ENCODE measurements at regions not wholly inside any gene's neighbourhood (a gene's known extent, or its start where the extent isn't known, plus 50 kb on each side); places are given as distances from the start of the nearest gene placed in this dataset.
"Not testable (repeated sequence)": the region's sequence is repeated elsewhere in the genome, so short reads cannot be mapped to it uniquely, and the experiment has no call there.

DNA sequence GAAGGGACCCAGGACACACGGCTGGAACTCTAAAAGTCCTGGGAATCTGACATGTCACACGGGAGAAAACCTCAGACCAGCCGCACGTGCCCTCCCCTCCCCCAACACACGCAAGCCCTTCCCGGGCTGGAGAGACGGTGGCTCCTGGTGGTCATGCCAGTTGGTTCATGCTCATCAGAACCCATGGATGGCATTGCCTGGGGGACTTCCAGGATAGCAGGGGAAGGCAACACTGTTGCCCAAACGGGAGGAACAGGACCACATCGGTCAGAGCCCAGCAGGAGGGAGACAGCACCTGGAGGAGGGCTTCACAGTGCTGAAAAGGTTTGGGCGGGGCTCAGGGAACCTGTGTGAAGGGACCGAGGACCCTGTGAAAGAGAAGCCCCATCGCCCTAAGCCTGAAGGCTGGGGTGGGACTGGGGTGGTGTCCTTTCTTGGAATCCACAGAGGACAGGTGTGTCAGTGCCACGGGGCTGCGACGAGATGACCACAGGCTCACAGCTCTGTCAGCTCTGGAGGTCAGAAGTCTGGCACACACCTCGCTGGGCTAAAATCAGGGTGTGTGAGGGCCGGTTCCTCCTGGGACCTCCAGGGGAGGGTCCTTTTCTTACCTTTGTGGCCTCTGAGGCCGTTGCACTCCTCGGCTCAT, 151.7 kb upstream of the ZNF469 start:
- DNase-seq, result not testable (repeated sequence)

DNA sequence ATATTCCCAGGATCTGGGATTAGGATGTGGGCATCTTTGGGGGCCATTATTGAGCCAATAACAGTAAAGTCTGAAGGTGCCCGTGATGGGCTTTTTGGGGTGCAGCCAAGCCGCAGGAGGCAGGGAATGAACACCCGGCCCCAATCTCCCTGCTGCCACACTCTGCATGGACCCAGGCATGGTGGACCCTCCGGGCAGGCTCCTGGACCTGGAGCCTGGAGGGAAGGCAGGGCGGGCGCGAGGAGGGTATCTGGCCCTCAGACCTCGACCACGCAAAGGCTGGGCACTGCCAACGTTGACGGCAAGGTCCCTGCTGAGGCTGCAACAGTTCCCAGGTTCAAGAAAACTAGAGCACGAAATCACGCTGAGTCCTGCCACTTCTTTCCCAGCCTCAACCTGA, 150.9 kb upstream of the ZNF469 start:
- not testable (repeated sequence) for DNase-seq

DNA sequence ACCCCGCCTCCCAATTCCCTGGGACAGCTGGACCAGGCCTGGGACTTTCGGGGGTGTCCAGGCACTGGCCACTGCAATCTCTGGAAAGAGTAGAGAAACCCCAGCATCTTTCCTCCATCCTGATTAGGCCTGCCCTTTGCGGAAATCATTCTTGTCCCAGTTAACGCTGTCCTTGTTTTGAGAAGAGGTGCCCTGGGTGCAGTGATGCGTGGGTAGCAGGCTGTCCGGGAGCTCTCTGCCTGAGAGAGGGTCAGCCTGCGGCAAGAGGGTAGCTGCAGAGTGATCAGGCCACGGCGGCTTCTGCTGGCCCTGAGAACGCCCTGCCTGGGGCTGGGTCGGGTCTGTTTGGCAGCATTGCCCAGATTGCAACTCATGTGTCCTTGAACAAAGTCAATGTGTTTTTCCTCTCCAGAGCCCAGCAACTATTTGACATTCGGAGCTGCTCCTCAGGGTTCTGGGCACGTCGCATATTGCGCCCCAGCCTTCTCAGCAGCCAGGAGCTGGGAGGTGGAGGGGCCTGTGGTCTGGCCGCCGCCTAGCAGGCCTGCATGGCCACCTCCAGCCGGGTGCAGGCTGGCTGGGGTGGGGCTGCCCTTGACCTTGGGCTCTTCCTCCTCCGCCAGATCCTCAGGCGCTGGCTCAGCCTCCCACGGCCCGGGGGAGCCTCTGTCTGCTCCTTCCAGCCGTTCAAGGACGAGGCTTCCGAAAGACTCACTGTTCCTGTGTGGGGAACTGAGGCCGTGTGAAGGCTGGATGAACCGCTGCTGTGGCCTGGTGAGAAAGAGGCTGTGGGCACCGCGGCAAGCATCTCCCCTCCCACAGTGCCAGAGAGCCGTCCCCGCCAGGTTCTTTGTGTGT, 150.1 kb upstream of the ZNF469 start:
- not testable (repeated sequence) for DNase-seq

DNA sequence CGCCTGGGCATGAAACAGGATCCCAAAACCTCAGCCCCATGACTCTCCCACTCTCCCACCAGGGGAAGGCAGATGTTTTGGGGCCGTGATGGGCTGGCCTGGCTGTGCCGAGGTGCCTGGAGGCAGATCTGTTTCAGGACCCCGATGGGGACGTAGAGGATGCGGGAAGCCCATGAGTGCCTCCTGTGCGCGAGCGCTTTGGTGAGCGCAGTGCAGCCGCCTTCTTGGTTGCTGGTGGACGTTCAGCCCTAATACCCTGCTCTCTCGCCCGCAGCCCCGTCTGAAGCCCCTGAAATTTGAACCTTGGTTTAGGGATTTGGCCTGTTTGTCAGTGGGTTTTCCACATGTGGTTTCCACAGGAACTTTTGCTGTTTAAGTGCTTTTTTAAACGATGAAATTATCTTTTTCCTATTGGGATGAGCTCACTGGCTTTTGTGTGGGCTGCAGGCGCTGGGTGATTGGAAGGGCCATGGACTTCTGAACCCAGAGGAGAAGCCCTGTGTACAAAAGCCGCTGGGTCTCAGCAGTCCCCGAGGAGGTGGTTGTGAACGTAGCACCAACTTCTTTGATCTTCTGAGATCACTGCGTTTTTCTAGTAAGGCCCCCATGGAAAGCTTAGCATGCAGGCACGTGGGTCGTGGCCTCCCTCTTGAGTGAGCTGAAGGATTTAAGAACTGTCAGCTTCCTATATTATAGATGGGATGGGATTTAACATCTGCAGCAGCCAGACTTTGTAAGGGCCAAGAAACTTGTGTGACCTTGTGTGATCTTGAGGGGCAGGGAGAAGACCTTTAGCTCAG, 148.9 kb upstream of the ZNF469 start:
- DNase-seq, result not testable (repeated sequence)

DNA sequence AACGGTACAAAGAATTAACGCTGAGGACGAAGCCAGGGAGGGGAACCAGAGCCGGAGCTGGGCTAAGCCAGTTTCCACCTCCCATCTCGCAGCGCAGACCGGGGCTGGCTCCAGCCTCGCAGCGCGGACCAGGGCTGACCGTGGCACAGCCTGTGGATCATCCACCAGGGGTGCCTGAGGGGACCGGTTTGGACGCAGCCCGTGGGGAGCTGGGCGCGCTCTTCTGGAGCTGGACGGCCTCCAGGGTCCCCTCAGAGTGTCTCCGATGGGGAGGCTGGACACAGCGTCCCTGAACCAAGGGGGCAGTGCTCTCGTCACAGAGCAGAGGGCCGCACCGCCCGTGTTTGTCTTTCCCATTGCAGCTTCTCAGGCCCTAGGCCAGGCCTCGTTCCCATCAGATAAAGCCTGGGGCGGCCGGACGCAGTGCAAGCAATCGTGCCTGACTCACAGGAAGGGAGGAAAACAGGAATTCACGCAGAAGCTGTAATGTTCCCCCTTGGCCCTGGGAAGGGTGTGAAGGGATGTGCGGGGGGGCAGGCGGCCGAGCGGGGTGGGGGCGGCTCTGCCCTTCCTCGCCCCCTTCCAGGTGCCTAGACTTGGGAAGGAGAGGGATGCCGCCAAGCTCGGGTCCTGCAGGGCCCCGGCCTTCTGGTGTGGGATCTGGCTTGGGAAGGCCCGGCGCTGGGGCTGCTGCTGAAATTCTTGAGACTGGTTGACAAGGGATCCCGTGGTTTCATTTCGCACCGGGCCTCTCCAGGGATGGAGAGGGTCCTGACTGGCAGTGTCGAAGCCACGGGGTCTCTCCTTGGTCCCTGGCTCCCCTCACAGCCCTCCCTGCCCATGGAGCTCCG, 148.1 kb upstream of the ZNF469 start:
- not testable (repeated sequence) for DNase-seq

DNA sequence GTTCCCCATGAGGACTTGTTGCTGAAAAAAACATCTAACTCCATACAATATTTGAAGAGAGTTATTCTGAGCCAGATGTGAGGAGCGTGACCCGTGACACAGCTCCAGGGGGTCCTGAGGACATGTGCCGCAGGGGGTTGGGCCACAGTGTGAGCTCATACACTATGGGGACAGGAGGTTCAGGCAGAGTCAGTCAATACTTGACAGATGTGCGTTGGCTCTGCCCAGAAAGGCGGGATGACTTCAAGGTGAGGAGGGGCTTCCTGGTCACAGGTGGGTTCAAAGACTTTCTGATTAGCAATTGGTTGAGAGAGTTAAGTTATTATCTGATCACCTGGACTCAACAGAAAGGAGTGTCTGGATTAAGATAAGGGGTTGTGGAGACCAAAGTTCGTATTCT, 147.1 kb upstream of the ZNF469 start:
- DNase-seq, result not testable (repeated sequence)

DNA sequence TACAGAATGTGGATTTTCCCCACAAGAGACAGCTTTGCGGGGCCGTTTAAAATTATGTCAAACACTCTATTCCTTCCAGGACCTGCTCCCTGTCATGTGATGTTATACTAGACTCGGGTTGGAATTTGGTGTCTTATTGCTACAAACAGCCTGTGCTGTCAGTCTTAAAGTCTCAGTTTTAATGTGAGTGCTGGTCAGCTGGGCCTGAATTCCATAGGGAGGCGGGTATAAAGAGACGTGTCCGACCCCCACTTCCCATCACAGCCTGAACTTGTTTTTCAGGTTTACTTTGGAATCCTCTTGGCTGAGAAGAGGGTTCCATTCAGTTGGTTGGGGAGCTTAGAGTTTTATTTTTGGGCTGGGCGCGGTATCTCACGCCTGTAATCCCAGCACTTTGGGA, 146.5 kb upstream of the ZNF469 start:
- DNase-seq, result not testable (repeated sequence)

DNA sequence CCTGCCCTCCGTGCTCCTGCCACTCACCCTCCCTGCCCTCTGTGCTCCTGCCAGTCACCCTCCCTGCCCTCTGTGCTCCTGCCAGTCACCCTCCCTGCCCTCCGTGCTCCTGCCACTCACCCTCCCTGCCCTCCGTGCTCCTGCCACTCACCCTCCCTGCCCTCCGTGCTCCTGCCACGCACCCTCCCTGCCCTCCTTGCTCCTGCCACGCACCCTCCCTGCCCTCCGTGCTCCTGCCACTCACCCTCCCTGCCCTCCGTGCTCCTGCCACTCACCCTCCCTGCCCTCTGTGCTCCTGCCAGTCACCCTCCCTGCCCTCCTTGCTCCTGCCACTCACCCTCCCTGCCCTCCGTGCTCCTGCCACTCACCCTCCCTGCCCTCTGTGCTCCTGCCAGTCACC, 145.4 kb upstream of the ZNF469 start:
- not testable (repeated sequence) for DNase-seq

DNA sequence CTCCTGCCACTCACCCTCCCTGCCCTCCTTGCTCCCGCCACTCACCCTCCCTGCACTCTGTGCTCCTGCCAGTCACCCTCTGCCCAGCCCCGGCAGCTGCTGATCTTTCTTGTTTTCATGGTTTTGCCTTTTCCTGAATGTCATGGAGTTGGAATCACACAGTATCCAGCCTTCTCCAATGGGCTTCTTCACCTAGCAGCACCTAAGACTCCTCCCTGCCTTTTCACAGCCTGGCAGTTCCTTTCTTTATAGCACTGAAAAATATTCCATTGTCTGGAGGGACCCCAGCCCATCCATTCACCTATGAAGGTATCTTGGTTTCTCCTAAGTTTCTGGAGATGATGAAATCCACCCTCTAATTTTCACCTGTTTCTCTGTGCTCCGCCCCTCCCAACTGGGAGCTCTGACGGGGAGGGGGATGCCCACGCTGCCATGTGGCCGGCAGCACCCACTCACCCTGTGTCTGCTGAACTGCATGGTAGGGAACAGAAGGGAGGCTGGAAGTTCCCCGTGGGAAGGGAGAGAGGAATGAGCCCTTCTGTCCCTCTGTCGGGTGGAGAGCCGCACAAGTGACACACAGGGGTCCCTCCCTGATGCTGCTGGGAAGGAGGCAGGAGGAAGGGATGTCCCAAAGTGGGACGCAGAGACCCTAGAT, 144.9 kb upstream of the ZNF469 start:
- not testable (repeated sequence) for DNase-seq

DNA sequence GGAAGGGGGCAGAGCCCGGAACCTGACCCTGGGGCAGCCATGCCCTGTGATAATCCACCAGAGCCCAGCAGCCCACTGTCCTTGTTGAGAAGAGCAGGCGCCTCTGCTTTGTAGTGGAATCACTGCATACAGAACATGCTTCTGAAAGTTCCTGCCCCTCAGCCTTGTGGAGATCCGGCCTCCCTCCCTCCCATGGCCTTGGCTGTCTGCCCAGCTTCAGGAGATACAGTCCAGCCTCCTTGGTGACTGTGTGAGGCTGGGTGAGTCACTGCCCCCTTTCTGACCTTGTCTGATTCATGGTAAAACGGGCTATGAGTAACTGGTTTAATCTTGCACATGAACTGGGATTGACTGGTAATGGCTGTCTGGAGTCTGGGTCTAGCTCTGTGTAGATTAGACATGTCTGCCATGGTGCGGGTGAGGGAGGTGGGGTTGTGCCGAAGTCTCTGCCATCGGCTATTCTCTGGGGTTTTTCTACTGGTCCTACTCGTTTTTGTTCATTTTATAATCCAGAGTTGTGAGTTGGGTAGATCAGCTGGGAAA, 144.0 kb upstream of the ZNF469 start:
- peak; percentile 81 for DNase-seq

DNA sequence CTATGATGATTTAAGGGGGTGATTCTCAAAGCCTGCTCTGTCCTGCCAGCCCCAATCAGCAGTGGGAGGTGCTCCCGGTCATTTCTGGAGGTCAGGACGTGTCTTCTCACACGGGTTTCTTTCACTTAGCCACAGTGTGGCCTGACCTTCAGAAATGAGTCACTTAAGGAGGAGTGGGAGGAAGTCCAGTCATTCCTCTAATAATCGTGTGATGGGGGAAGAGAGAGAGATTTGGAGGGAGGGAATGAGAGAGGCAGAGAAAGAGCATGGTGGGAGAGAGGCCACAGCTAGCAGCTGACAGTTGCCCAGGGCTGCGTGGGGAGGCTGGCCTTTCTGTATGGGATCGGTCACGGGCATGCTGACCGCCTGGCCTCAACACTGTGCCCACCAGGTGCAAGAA, 142.6 kb upstream of the ZNF469 start:
- DNase-seq, result peak; percentile 37

DNA sequence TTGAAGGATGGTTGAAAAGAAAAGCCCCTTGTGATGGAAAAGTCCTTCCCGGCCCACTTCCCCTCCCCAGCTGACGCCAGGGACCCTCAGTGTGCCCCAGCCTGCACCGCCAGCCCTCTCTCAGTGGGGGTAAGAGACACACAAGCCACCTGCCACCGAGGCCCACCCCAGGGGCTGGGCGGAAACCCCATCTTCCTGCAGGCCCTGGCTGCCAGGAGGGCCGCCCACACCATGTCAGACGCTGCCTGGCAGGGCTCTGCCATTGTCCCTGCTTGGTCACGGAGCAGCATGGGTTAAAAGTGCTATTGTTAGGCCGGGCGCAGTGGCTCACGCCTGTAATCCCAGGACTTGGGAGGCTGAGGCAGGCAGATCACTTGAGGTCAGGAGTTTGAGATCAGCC, 142.0 kb upstream of the ZNF469 start:
- not testable (repeated sequence) for DNase-seq

DNA sequence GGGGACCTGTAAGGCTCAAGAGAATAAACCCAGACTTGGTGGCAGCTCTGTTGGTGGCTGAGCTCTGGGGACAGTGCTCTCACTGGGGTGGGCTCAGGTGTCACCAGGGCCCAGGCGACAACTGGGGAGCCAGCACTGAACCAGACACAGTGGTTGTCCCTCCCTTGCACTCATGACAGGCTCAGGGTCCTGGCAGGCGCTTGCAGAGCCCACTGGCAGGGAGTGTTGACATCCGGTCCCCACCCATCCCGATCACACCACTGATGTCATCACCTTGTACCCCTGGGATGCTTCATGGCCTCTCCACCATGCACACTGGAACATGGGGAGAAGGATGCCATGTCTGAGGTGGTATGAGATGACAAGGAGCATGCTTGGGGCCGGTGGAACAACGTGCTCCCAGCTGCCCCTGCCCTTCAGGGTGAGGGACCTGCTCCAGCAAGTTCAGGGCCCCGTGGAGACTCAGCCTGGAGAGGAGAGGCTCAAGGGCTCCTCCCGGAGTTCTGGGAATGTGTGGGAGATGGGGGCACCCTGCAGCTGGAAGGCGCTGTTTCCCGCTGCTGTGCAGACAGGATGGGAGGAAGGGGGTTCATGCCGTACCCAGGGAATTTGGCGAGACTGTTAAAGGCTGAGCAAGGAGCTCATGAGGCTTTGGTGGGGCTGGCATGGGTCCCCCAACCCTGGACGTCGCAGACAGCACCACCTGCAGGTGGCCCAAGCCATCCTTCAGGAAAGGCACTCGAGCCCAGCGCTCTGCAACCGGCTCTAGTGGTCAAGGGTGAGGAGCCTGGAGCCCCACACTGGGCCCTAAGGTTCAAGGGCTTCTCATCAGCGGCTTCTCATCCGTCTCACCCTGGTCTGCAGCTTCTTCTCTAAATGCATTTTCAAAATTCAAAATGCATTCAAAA, 141.1 kb upstream of the ZNF469 start:
- DNase-seq, result not testable (repeated sequence)

DNA sequence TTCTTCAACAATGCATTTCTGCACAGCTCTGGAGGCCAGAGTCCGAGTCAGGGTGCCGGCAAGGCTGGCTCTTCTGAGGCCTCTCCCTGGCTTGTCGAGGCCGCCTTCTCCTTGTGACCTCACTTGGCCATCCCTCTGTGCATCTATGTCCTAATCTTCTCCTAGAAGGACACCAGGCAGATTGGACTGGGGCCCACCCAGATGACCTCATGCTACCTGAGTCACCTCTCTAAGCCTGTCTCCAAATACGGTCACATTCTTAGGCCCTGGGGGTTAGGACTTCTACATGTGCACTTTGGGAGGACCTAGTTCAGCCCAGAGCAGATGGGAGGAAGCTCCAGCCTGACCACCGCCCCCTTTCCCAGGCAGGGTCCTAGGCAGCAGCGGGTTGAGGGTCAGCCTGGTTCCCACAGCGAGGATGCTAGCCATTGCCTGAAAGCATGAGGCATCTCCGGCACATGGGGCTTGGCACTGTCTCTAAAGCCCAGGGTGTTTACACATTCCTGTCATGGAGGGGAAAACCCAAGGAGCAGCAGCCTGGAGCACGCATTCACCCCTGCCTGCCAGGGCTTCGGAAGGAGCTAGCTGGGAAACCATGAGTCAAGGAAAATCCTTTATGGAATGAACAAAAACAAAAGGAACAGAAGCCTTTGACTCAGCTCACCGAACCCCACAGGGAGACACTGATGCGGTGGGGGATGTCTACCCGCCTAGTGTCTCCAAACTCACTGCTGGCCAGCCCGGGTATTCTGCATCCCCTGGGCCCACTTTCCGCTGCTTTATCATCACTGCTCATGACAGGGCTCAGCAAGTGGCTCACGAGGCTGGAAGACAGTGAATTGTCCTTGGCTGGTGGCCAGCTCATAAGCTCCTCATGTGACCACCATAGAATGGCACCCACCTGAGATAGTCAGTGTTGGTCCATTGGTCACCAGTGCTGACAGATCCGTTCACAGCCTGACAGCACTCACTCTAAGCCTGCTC, 140.2 kb upstream of the ZNF469 start:
- peak; percentile 84 for DNase-seq

DNA sequence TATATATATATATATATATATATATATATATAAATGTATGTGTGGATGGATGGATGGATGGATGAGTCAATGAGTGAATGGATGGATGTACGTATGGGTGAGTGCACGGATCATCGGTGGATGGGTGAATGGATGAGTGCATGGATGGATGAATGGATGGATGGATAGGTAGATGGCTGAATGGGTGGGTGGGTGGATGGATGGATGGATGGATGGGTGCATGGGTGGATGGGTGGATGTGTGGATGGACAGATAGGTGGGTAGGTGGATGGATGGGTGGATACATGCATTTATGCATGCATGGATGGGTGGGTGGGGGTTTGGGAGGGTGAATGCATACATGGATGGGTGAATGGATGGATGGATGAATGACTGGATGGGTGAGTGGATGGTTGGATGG, 138.8 kb upstream of the ZNF469 start:
- not testable (repeated sequence) for DNase-seq

DNA sequence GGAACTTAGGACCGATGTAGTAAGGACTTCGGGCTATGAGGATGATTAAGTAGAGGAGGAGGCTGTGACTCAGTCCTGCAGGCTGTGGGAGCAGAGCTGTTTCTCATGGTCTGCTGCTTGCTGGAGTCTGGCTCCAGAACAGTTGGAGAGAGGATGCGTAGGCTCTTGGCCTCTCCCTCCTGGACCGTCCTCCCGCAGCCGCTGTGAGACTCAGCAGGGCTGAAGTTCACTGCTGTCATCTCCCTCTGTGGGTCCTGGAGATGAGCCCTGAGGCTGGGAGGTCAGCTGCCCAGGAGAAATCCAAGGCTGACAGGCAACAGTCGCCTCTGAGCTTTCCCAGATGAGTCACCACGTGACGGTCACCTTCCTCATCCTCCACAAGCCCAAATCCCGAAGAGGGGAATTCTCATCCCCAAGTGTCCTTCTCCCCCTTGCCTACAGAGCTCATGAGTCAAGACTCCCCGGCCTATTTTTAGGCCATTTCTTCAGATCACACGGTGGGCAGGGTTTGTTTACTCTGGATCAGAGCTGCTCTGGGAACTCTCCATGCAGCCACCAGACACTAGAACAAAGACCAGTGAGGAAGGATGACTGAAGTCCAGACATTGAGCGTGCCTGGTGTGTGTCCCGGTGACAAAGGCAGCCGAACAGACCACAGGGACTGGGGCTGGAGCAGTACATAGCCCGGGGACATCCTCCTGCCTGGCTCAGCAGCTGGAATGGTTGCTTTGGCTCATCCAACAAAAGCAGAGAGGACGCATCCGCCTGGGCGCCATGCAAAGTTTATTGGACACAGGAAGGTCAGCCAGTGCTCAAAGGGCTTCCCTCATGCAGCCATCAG, 137.3 kb upstream of the ZNF469 start:
- DNase-seq, result peak; percentile 88

DNA sequence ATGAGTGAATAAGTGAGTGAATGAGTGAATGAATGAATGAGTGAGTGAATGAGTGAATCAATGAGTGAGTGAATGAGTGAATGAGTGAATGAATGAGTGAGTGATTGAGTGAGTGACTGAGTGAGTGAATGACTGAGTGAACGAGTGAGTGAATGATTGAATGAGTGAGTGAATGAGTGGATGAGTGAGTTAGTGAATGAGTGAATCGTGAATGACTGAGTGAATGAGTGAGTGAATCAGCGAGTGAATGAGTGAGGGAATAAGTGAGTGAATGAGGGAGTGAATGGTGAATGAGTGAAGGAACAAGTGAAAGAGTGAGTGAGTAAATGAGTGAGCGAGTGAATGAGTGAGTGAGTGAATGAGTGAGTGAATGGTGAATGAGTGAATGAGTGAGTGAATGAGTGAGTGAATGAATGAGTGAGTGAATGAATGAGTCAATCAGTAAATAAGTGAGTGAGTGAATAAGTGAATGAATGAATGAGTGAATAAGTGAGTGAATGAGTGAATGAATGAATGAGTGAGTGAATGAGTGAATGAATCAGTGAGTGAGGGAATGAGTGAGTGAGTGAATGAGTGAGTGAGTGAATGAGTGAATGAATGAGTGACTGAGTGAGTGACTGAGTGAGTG, 135.7 kb upstream of the ZNF469 start:
- DNase-seq, result not testable (repeated sequence)

DNA sequence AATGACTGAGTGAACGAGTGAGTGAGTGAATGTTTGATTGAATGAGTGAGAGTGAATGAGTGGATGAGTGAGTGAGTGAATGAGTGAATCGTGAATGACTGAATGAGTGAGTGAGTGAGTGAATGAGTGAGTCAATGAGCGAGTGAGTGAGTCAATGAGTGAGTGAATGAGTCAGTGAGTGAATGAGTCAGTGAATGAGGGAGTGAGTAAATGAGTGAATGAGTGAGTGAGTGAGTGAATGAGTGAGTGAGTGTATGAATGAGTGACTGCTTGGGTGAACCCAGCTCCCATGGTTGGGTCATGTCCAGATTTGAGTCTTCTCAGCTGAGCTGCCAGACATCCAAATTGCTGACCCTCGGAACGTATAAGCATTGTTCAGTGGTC, 135.2 kb upstream of the ZNF469 start:
- DNase-seq, result not testable (repeated sequence)

Data from T1000 (cell line).